AG10803 (cell line): ENCODE measurements at regions not wholly inside any gene's neighbourhood (a gene's known extent, or its start where the extent isn't known, plus 50 kb on each side); places are given as distances from the start of the nearest gene placed in this dataset.

Experiments used
- DNase-seq: peaks from one replicate; pipeline ENCODE4 v3.0.0; 2010; ENCODE audit warnings: low read depth
- H3K4me3 ChIP-seq: 2 replicates; pipeline ENCODE4 v1.5.1; 2011; ENCODE audit warnings: mild to moderate bottlenecking, low read length, control low read depth
- CTCF ChIP-seq: conservative IDR thresholded peaks from 2 replicates; pipeline ENCODE4 v1.5.1; 2011; ENCODE audit warnings: mild to moderate bottlenecking, low read length, control low read depth, inconsistent platforms

- no peak for TF ChIP-seq CTCF
- DNase-seq, result no peak
- no peak overlapping the region for H3K4me3 ChIP-seq
Measured at GRCh38 chr9:79969393-79970145, 397.8 kb downstream of the TLE4 start.

- H3K4me3 ChIP-seq, result no peak overlapping the region
- TF ChIP-seq CTCF, result no peak
- DNase-seq, result no peak
Measured at GRCh38 chr9:79968533-79968932, 396.8 kb downstream of the TLE4 start.

GRCh38 chr9:79962836-79963235, 391.1 kb downstream of the TLE4 start:
- no peak for TF ChIP-seq CTCF
- no peak overlapping the region for H3K4me3 ChIP-seq
- no peak for DNase-seq

- no peak for DNase-seq
- no peak overlapping the region for H3K4me3 ChIP-seq
- TF ChIP-seq CTCF, result no peak
Measured at GRCh38 chr9:79962150-79962549, 390.4 kb downstream of the TLE4 start.

GRCh38 chr9:79955300-79955699, 383.5 kb downstream of the TLE4 start:
- peak; percentile 3 for DNase-seq
- TF ChIP-seq CTCF, result peak; percentile 49

GRCh38 chr9:79953908-79954307, 382.1 kb downstream of the TLE4 start:
- no peak overlapping the region for H3K4me3 ChIP-seq
- TF ChIP-seq CTCF, result no peak
- DNase-seq, result no peak

More at GRCh38 chr9:79955300-79955699, 383.5 kb downstream of the TLE4 start:
- no peak overlapping the region for H3K4me3 ChIP-seq

GRCh38 chr9:79952401-79952800, 380.6 kb downstream of the TLE4 start:
- TF ChIP-seq CTCF, result no peak
- peak; percentile 10 for DNase-seq
- no peak overlapping the region for H3K4me3 ChIP-seq
